Body of pancreas (tissue), 4 donors: ENCODE measurements at regions not wholly inside any gene's neighbourhood (a gene's known extent, or its start where the extent isn't known, plus 50 kb on each side); places are given as distances from the start of the nearest gene placed in this dataset.

Source experiments
- POLR2A ChIP-seq, 3 donors: fragments of 450-650 bp; IDR thresholded peaks; one replicate each; pipeline ENCODE4 v1.6.1; 2016; ENCODE audit warnings: antibody characterized with exemption in 3 of 3, mild to moderate bottlenecking in 2 of 3
- TF ChIP-seq, protein P1 (sequence below), 7 experiments: fragments of 450-650 bp in 4 of 7; fragments of 200-600 bp in 3 of 7; sonication (generic) in 3 of 7; IDR thresholded peaks; one replicate each; pipeline ENCODE4 v1.5.1; 2016 to 2019; ENCODE audit warnings: antibody characterized with exemption in 7 of 7

DNA sequence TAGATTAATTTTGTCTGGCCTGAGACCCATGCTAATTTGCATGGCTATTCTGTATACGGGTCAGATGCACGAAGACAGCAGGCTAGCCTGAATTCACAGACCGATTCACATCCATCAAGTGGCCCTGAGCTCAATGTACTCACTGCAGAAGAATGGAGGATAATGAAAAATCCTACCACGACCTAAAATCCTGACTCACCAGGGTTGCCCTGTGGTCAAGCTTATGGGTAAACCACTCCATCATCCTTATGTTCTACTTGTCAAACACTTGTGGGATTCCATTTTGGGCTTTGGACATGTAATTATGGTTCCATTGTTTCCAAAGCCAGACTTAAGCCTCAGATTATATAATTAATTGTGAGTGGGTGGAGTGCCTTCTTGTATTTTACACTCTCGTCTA is 110.4 kb upstream of the ZNF438 start:
- TF ChIP-seq, protein P1, sequence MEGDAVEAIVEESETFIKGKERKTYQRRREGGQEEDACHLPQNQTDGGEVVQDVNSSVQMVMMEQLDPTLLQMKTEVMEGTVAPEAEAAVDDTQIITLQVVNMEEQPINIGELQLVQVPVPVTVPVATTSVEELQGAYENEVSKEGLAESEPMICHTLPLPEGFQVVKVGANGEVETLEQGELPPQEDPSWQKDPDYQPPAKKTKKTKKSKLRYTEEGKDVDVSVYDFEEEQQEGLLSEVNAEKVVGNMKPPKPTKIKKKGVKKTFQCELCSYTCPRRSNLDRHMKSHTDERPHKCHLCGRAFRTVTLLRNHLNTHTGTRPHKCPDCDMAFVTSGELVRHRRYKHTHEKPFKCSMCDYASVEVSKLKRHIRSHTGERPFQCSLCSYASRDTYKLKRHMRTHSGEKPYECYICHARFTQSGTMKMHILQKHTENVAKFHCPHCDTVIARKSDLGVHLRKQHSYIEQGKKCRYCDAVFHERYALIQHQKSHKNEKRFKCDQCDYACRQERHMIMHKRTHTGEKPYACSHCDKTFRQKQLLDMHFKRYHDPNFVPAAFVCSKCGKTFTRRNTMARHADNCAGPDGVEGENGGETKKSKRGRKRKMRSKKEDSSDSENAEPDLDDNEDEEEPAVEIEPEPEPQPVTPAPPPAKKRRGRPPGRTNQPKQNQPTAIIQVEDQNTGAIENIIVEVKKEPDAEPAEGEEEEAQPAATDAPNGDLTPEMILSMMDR (IDR thresholded peaks at IDR 0.05): no peak
- no peak for TF ChIP-seq POLR2A (IDR thresholded peaks at IDR 0.05)
